IPS-18a (cell line): ENCODE measurements at regions not wholly inside any gene's neighbourhood (a gene's known extent, or its start where the extent isn't known, plus 50 kb on each side); places are given as distances from the start of the nearest gene placed in this dataset.

Experiments
- H3K27ac ChIP-seq: one replicate; pipeline ENCODE4 v1.5.1; 2013; ENCODE audit warnings: low read length
- H3K27me3 ChIP-seq: one replicate; pipeline ENCODE4 v1.6.1; 2013; ENCODE audit warnings: mild to moderate bottlenecking, low read length; ENCODE audit not compliant: control insufficient read depth, insufficient read depth
- H3K36me3 ChIP-seq: one replicate; pipeline ENCODE4 v1.6.1; 2013; ENCODE audit warnings: low read depth, low read length; ENCODE audit not compliant: control insufficient read depth
- H3K4me1 ChIP-seq: one replicate; pipeline ENCODE4 v1.6.1; 2013; ENCODE audit warnings: low read depth, low read length; ENCODE audit not compliant: control insufficient read depth
- H3K4me3 ChIP-seq: one replicate; pipeline ENCODE4 v1.5.1; 2013; ENCODE audit warnings: low read length
- H3K9ac ChIP-seq: one replicate; pipeline ENCODE4 v1.6.1; 2013; ENCODE audit warnings: mild to moderate bottlenecking, low read length, moderate library complexity
- H3K9me3 ChIP-seq: one replicate; pipeline ENCODE4 v1.6.1; 2013; ENCODE audit warnings: low read depth, low read length; ENCODE audit not compliant: control insufficient read depth

DNA sequence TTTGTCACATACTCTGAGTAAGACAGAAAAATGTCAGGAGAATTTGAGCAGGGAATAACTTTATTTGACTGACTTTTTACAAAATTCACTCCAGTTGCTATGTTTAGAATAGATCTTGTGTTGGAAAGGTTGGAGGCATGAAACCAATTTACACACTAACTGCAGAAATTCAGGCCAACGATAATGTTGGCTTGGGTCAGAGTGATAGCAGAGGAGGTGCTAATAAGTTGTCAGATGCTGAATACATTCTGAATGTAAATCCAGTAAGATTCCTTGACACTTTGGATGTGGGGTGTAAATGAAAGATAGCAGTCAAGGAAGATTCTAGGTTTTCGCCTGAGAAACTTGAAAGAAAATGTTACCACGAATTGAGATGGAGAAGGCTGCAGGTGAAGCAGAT is 502.5 kb upstream of the GHITM start:
- Histone ChIP-seq H3K27ac (no peak overlapping the region), H3K4me1 (no peaks in the 10 kb centered on the region), H3K36me3 (no peaks in the 10 kb centered on the region), H3K27me3 (no peaks in the 10 kb centered on the region), H3K9ac (no peak overlapping the region), H3K4me3 (no peak overlapping the region), H3K9me3 (no peaks in the 10 kb centered on the region)

- Histone ChIP-seq H3K4me3 (no peak overlapping the region), H3K27ac (no peak overlapping the region), H3K9ac (no peak overlapping the region), H3K36me3 (no peaks in the 10 kb centered on the region), H3K27me3 (no peaks in the 10 kb centered on the region), H3K9me3 (no peaks in the 10 kb centered on the region), H3K4me1 (peaks cover 3% of the 10 kb centered on the region)
Observed at GRCh38 chr10:83647526-83647925, 491.8 kb upstream of the GHITM start.

DNA sequence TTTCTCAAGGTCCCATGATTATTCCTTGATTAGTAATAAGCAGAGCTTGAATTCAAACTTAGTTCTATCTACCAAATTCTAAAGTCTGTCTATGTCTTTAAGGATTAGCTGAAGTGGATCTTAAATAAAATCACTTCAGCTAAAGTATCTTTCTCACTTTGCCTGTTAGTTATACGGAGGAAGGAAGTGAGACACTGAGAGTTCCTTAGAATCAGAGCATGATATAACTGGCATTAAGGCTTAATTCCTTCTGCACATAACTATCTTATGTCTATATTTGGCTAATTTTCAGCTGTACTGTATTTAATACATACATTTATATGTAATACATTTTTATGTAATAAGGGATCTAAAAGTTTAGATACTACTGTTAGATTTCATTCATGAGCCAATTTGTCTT is 491.1 kb upstream of the GHITM start:
- H3K4me1 ChIP-seq = peaks cover 3% of the 10 kb centered on the region

GRCh38 chr10:83649471-83649870 is 489.8 kb upstream of the GHITM start:
- H3K9me3 ChIP-seq = no peaks in the 10 kb centered on the region
- no peaks in the 10 kb centered on the region for H3K27me3 ChIP-seq
- H3K9ac ChIP-seq = no peak overlapping the region
- no peak overlapping the region for H3K4me3 ChIP-seq
- H3K4me1 ChIP-seq = peaks cover 3% of the 10 kb centered on the region
- H3K27ac ChIP-seq = no peak overlapping the region
- no peaks in the 10 kb centered on the region for H3K36me3 ChIP-seq

More for the DNA sequence above, 491.1 kb upstream of the GHITM start:
- Histone ChIP-seq H3K9ac (no peak overlapping the region), H3K4me3 (no peak overlapping the region), H3K36me3 (no peaks in the 10 kb centered on the region), H3K9me3 (no peaks in the 10 kb centered on the region), H3K27ac (no peak overlapping the region), H3K27me3 (no peaks in the 10 kb centered on the region)

DNA sequence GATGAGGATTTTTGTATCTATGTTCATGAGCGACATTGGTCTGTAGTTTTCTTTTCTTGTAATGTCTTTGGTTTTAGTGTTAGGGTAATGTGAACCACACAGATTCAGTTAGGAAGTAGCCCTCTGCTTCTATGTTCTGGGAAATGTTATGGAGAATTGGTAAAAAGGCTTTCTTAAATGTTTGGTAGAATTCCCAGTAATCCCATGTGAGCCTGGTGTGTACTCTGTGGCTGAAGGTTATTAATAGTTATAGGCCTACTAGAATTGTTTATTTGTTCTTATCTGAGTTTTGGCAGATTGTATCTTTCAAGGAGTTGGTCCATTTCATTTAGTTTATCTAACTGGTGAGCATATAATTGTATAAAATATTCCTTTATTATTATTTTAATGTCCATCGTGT is 484.6 kb upstream of the GHITM start:
- Histone ChIP-seq H3K36me3 (no peaks in the 10 kb centered on the region), H3K9me3 (no peaks in the 10 kb centered on the region), H3K9ac (no peak overlapping the region), H3K27ac (no peak overlapping the region), H3K27me3 (no peaks in the 10 kb centered on the region), H3K4me3 (no peak overlapping the region), H3K4me1 (no peaks in the 10 kb centered on the region)

DNA sequence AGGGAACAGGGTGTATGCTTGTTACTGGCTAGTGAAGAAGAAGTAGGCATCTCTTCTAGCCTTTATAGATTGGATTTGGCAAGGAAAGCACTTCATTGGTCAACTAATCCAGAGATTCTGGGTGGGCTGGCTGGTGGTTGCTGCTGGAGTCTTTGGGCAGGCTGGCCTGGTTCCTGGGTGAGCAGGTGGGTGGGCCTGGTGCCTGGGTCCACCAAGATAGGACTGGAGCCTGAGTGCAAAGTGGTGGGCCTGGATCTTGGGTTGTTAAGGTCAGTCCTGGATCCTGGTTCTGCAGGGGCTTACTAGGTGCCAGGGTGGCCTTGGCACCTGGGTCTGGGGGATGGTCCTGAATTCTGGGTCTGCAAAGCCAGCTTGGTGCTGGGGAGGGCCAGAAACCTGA is 482.4 kb upstream of the GHITM start:
- Histone ChIP-seq H3K4me1 (no peaks in the 10 kb centered on the region), H3K4me3 (no peak overlapping the region), H3K27me3 (no peaks in the 10 kb centered on the region)

DNA sequence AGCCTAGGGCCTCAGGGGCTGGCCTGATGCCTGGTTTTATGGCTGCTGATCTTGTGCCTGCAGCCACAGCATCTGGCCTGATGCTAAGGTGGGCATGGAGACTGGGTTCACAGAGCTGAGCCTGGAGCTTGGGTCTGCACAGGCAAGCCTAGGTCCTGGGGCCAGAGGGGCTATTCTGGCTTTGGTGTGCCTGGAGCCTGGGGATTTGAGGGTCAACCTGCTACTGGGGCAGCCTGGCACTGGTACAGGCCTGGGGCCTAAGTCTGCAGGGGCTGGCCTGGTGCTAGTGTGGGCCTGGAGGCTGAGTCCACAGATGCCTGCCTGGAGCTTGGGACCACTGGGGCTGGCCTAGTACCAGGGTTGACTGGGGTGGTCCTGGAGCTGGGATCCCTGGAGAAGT is 481.8 kb upstream of the GHITM start:
- H3K27ac ChIP-seq = no peak overlapping the region
- H3K4me1 ChIP-seq = no peaks in the 10 kb centered on the region
- H3K9ac ChIP-seq = no peak overlapping the region
- H3K4me3 ChIP-seq = no peak overlapping the region
- H3K27me3 ChIP-seq = no peaks in the 10 kb centered on the region
- H3K9me3 ChIP-seq = no peaks in the 10 kb centered on the region
- H3K36me3 ChIP-seq = no peaks in the 10 kb centered on the region

More for the DNA sequence above, 482.4 kb upstream of the GHITM start:
- Histone ChIP-seq H3K9me3 (no peaks in the 10 kb centered on the region), H3K9ac (no peak overlapping the region), H3K27ac (no peak overlapping the region), H3K36me3 (no peaks in the 10 kb centered on the region)

- Histone ChIP-seq H3K4me3 (no peak overlapping the region), H3K9ac (no peak overlapping the region), H3K27ac (no peak overlapping the region), H3K27me3 (no peaks in the 10 kb centered on the region), H3K36me3 (no peaks in the 10 kb centered on the region), H3K9me3 (no peaks in the 10 kb centered on the region), H3K4me1 (no peaks in the 10 kb centered on the region)
Observed at GRCh38 chr10:83663918-83664317, 475.4 kb upstream of the GHITM start.

GRCh38 chr10:83666762-83667161 is 472.5 kb upstream of the GHITM start:
- H3K27me3 ChIP-seq = no peaks in the 10 kb centered on the region

DNA sequence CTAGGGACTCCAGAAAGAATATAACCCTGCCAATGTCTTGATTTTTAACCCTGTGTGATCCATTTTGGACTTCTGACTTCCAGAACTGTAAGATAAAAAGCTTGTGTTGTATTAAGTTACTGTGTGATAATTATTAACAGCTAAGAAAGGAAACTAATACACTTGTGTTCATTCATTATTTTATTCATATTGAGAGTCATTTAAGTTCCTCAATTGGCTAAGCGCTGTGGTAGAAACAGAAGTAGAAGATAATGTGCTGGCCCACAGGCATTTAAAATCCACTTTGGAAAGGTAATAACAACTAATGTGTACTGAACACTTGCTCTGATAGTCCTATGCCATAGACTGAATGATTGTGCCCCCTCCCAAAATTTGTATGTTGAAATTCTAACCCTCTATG is 471.7 kb upstream of the GHITM start:
- H3K9me3 ChIP-seq = no peaks in the 10 kb centered on the region
- no peak overlapping the region for H3K9ac ChIP-seq
- no peak overlapping the region for H3K27ac ChIP-seq
- H3K27me3 ChIP-seq = no peaks in the 10 kb centered on the region
- no peaks in the 10 kb centered on the region for H3K36me3 ChIP-seq
- H3K4me3 ChIP-seq = no peak overlapping the region
- H3K4me1 ChIP-seq = no peaks in the 10 kb centered on the region

More at GRCh38 chr10:83666762-83667161, 472.5 kb upstream of the GHITM start:
- H3K27ac ChIP-seq = no peak overlapping the region
- no peak overlapping the region for H3K9ac ChIP-seq
- no peaks in the 10 kb centered on the region for H3K4me1 ChIP-seq
- no peaks in the 10 kb centered on the region for H3K36me3 ChIP-seq
- no peak overlapping the region for H3K4me3 ChIP-seq
- no peaks in the 10 kb centered on the region for H3K9me3 ChIP-seq

GRCh38 chr10:83673316-83673715 is 466.0 kb upstream of the GHITM start:
- H3K9me3 ChIP-seq = no peaks in the 10 kb centered on the region
- H3K9ac ChIP-seq = no peak overlapping the region
- H3K4me1 ChIP-seq = no peaks in the 10 kb centered on the region
- H3K27me3 ChIP-seq = no peaks in the 10 kb centered on the region
- H3K27ac ChIP-seq = no peak overlapping the region
- no peak overlapping the region for H3K4me3 ChIP-seq
- H3K36me3 ChIP-seq = no peaks in the 10 kb centered on the region

- Histone ChIP-seq H3K9ac (no peak overlapping the region), H3K36me3 (no peaks in the 10 kb centered on the region), H3K4me3 (no peak overlapping the region), H3K9me3 (no peaks in the 10 kb centered on the region), H3K4me1 (peaks cover 8% of the 10 kb centered on the region), H3K27ac (no peak overlapping the region), H3K27me3 (no peaks in the 10 kb centered on the region)
Observed at GRCh38 chr10:83677795-83678194, 461.5 kb upstream of the GHITM start.
